Bronchial epithelial cell (primary cell): ENCODE measurements at regions not wholly inside any gene's neighbourhood (a gene's known extent, or its start where the extent isn't known, plus 50 kb on each side); places are given as distances from the start of the nearest gene placed in this dataset.

Experiments used
- DNase-seq: peaks from one replicate; pipeline ENCODE4 v3.0.0-alpha.2; 2010; ENCODE audit warnings: low read depth
- FAIRE-seq: peaks from 2 replicates; lab custom pipeline; 2011; peaks lifted over from hg19 to GRCh38; lab: Jason Lieb, UNC
- H3K27me3 ChIP-seq: 2 replicates; pipeline ENCODE4 v1.5.1; 2011; ENCODE audit warnings: low read length; ENCODE audit not compliant: control insufficient read depth, insufficient read depth
- H3K36me3 ChIP-seq: 2 replicates; pipeline ENCODE4 v1.5.1; 2011; ENCODE audit warnings: low read length; ENCODE audit not compliant: control insufficient read depth, insufficient read depth
- H3K4me3 ChIP-seq: 2 replicates; pipeline ENCODE4 v1.5.1; 2011; ENCODE audit warnings: mild to moderate bottlenecking, low read depth, low read length, control low read depth
- TF ChIP-seq, protein P1 (sequence below): IDR thresholded peaks from 2 replicates; pipeline ENCODE4 v1.5.1; 2011; ENCODE audit warnings: mild to moderate bottlenecking, moderate library complexity, low read length, control low read depth, inconsistent platforms; ENCODE audit not compliant: insufficient read depth, severe bottlenecking

DNA sequence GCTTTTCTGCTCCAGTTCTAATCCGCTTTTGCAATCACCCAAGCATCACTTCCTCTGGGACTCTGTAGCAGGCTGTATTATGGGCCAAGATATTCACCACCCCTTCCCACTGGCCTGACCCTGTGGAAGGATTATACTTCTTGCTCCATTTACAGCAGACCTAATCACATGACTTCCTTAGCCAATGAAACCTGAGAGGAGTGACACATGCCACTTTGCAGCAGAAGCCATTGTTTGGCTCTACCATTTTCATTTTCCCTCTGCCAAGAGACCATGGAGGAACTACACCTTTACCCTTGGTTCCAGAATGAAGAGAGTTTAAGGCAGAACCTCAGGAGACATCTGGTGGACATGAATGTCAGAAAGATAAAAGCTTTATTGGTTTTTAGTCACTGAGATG, 134.9 kb upstream of the HSD17B12 start:
- Histone ChIP-seq H3K4me3 (no peak overlapping the region), H3K27me3 (no peaks in the 10 kb centered on the region), H3K36me3 (no peaks in the 10 kb centered on the region)
- DNase-seq (no peak), FAIRE-seq (no peak)
- TF ChIP-seq, protein P1, sequence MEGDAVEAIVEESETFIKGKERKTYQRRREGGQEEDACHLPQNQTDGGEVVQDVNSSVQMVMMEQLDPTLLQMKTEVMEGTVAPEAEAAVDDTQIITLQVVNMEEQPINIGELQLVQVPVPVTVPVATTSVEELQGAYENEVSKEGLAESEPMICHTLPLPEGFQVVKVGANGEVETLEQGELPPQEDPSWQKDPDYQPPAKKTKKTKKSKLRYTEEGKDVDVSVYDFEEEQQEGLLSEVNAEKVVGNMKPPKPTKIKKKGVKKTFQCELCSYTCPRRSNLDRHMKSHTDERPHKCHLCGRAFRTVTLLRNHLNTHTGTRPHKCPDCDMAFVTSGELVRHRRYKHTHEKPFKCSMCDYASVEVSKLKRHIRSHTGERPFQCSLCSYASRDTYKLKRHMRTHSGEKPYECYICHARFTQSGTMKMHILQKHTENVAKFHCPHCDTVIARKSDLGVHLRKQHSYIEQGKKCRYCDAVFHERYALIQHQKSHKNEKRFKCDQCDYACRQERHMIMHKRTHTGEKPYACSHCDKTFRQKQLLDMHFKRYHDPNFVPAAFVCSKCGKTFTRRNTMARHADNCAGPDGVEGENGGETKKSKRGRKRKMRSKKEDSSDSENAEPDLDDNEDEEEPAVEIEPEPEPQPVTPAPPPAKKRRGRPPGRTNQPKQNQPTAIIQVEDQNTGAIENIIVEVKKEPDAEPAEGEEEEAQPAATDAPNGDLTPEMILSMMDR, result no peak

DNA sequence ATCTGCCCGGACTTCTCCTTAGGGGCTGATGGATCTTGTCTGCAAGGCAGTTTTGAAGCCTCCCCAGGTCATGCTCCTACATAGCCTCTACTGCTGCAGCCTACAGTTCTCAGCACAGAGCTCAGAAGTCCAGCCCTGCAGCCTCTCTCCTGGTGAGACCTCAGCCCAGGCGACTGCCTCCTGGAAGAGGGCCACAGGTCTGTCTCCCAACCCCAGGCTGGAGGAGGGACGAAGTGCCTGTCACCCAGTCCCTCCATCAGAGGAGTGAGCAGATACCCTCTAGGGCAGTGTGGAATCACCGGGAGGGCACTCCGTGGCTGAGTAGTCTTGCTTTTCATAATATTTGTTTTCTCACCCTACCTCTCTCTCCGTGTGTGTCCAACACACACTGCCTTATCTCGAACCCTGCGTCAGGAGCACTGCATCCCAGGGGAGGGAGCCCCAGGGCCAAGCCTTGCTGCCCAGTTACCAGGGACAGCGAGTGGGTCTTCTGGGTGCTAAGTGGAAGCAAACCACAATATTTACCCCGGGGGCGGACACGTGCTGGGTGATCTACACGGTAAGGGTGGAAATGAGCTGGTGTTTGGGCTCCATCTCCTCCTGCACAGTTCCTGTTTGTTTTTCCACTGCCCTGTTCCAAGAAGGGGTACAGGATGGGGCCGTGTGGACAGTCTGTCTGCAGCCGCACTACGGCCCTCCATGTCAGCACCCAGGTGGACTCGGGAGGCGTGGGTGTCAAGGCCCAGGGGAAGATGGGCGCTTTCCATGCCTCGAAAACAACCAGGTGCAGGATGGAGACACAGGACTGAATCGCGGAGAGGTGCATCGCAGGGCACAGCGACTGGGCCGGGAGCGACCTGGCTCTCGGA, 133.7 kb upstream of the HSD17B12 start:
- no peak for FAIRE-seq
- TF ChIP-seq, protein P1, result no peak

DNA sequence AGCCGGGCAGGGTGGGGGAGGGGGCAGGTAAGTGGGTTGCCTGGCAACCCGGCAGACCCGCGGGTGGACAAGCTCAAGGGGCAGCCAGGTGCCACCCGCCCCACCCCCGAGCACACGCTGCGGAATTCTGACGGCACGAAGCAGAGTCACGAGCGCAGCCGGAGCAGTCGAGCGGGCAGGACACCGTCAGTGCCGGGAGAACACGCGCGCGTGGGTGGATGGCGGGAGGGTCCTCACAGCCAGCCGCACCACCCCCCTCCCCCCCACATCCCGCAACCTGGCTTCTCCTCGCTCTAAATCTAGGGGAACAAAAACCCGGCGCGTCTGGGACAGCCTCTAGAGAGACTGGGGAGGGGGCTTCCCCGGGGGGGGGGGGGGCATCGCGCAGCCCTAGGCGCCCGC, 133.1 kb upstream of the HSD17B12 start:
- DNase-seq (no peak), FAIRE-seq (no peak)
- H3K4me3 ChIP-seq, result peak overlapping the region; percentile 26
- TF ChIP-seq, protein P1, result no peak
- no peaks in the 10 kb centered on the region for H3K27me3 ChIP-seq
- no peaks in the 10 kb centered on the region for H3K36me3 ChIP-seq

More for the DNA sequence above, 133.7 kb upstream of the HSD17B12 start:
- no peaks in the 10 kb centered on the region for H3K36me3 ChIP-seq
- peak overlapping the region; percentile 26 for H3K4me3 ChIP-seq
- no peak for DNase-seq
- no peaks in the 10 kb centered on the region for H3K27me3 ChIP-seq

DNA sequence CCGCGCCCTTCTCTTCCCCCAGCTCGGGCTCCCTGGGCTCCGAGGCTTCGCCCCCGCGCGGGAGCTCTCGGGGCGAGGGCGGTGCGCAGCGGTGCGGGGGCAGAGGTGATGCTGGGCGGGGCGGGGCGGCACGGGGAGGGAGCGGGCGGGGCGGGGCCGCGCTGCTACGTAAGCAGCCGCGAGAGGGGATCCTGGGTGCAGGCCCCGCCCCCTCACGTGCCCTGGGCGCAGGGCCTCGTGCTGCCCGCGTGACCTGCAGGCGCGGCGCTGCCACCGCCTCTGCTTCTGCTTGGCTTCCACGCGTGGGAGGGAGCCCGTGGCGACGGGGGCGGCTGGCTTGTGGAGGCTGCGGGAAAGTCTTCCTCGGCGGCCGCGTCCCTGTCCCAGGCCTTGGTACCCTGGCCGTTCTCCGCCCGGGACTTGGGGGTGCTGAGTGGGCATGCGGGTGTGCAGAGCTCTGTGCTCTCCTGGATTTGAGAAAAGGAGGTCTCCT, 132.6 kb upstream of the HSD17B12 start:
- no peaks in the 10 kb centered on the region for H3K27me3 ChIP-seq
- FAIRE-seq, result no peak
- peak overlapping the region; percentile 26 for H3K4me3 ChIP-seq
- H3K36me3 ChIP-seq, result no peaks in the 10 kb centered on the region
- DNase-seq, result no peak
- TF ChIP-seq, protein P1, result no peak

DNA sequence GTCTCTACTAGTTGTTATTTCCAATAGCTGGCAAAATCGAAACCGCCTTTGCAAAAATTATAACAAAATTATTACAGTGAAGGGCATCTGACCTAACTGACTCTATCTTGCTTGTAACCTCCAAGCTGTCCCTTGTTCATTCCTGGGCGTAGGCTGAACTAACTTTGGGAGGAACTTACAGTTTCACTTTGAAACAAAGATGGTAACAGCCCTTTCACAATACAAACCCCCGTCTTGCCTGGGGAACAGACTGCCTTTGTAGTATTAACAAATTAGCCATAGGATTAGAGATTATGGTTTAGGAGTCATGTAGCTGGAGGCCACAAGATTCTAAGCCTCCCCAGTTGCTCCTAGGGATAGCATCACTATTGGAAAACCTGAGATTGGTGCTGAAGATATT, 131.6 kb upstream of the HSD17B12 start:
- no peak for DNase-seq
- TF ChIP-seq, protein P1, result no peak
- Histone ChIP-seq H3K36me3 (no peaks in the 10 kb centered on the region), H3K27me3 (peaks cover 4% of the 10 kb centered on the region), H3K4me3 (no peak overlapping the region)
- no peak for FAIRE-seq
